A549 (cell line): ENCODE measurements at regions not wholly inside any gene's neighbourhood (a gene's known extent, or its start where the extent isn't known, plus 50 kb on each side); places are given as distances from the start of the nearest gene placed in this dataset.
"Not testable (repeated sequence)": the region's sequence is repeated elsewhere in the genome, so short reads cannot be mapped to it uniquely, and the experiment has no call there.

Experiments
- ATOH8 ChIP-seq: fragments of 250-450 bp; sonication (Bioruptor Pico); IDR thresholded peaks from 2 replicates; pipeline ENCODE4 v1.5.0; 2020; ENCODE audit warnings: low read depth, mild to moderate bottlenecking, moderate library complexity
- CBX2 ChIP-seq: fragments of 200-600 bp; sonication (generic); IDR thresholded peaks from 2 replicates; pipeline ENCODE4 v1.6.1; 2016; ENCODE audit warnings: low read depth, mild to moderate bottlenecking, borderline replicate concordance
- CEBPB ChIP-seq, 2 experiments: fragments of >200 bp in 1 of 2; sonication (Bioruptor Twin) in 1 of 2; formaldehyde crosslinking in 1 of 2; IDR thresholded peaks; 2 replicates each; pipeline ENCODE4 v1.6.1; 2012 to 2016
- EP300 ChIP-seq, 2 experiments: fragments of >200 bp; sonication (Bioruptor Twin); formaldehyde crosslinking; IDR thresholded peaks; 2 replicates in 1 of 2; 3 replicates in 1 of 2; pipeline ENCODE4 v1.6.1; 2016 to 2017
- HOXB13 ChIP-seq: fragments of 250-450 bp; sonication (Bioruptor Pico); IDR thresholded peaks from 2 replicates; pipeline ENCODE4 v1.5.0; 2020; ENCODE audit warnings: low read depth, mild to moderate bottlenecking, moderate library complexity
- POLR2A ChIP-seq: IDR thresholded peaks from 2 replicates; pipeline ENCODE4 v1.6.1; 2012; ENCODE audit warnings: mild to moderate bottlenecking, low read length
- REST ChIP-seq: fragments of 200-600 bp; sonication (generic); IDR thresholded peaks from 2 replicates; pipeline ENCODE4 v1.6.1; 2016; ENCODE audit warnings: antibody characterized with exemption, mild to moderate bottlenecking, moderate library complexity
- SMC3 ChIP-seq: fragments of >200 bp; sonication (Bioruptor Twin); formaldehyde crosslinking; IDR thresholded peaks from 3 replicates; pipeline ENCODE4 v1.6.1; 2018; ENCODE audit warnings: inconsistent platforms
- TF ChIP-seq, protein P1 (sequence below): fragments of >200 bp; sonication (Bioruptor Twin); formaldehyde crosslinking; IDR thresholded peaks from 3 replicates; pipeline ENCODE4 v1.5.1; 2016

DNA sequence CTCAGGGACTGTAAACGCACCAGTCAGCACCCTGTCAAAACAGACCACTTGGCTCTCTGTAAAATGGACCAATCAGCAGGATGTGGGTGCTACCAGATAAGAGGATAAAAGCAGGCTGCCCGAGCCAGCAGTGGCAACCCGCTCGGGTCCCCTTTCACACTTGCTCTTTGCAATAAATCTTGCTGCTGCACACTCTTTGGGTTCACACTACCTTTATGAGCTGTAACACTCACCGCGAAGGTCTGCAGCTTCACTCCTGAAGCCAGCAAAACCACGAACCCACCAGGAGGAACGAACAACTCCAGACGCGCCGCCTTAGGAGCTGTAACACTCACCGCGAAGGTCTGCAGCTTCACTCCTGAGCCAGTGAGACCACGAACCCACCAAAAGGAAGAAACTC, 260.9 kb downstream of the PCNX1 start:
- not testable (repeated sequence) for TF ChIP-seq POLR2A; HOXB13 (CRISPR knock-in tag); EP300 (IDR thresholded peaks at IDR 0.05); SMC3; REST; CEBPB (IDR thresholded peaks at IDR 0.05); ATOH8; CBX2
- TF ChIP-seq, protein P1, sequence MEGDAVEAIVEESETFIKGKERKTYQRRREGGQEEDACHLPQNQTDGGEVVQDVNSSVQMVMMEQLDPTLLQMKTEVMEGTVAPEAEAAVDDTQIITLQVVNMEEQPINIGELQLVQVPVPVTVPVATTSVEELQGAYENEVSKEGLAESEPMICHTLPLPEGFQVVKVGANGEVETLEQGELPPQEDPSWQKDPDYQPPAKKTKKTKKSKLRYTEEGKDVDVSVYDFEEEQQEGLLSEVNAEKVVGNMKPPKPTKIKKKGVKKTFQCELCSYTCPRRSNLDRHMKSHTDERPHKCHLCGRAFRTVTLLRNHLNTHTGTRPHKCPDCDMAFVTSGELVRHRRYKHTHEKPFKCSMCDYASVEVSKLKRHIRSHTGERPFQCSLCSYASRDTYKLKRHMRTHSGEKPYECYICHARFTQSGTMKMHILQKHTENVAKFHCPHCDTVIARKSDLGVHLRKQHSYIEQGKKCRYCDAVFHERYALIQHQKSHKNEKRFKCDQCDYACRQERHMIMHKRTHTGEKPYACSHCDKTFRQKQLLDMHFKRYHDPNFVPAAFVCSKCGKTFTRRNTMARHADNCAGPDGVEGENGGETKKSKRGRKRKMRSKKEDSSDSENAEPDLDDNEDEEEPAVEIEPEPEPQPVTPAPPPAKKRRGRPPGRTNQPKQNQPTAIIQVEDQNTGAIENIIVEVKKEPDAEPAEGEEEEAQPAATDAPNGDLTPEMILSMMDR = not testable (repeated sequence)
